ENCODE measurements at regions not wholly inside any gene's neighbourhood (a gene's known extent, or its start where the extent isn't known, plus 50 kb on each side); places are given as distances from the start of the nearest gene placed in this dataset.
"Not testable (repeated sequence)": the region's sequence is repeated elsewhere in the genome, so short reads cannot be mapped to it uniquely, and the experiment has no call there.

DNA sequence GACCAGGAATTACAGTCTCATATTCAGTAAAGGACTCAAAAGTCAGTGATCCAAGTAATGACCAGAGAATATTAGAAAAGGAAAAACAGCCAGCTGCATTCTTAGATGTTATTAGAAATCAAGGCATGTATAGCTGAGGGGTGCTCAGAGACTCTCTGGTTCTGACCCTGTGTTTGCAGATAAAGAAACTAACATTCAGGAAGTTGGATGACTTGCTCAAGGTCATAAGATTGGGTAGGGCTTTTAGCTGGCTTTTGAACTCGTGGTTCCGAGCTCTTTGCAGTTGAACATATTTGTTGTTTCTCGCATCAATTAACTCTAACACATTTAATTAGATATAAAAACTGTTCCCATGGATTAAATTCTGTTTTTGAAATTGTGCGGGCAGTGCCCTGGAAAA, 62.5 kb upstream of the ENPP6 start:
- no peak for DNase-seq

GRCh38 chr4:184279496-184280061, 61.9 kb upstream of the ENPP6 start:
- DNase-seq = peak; percentile 20

DNA sequence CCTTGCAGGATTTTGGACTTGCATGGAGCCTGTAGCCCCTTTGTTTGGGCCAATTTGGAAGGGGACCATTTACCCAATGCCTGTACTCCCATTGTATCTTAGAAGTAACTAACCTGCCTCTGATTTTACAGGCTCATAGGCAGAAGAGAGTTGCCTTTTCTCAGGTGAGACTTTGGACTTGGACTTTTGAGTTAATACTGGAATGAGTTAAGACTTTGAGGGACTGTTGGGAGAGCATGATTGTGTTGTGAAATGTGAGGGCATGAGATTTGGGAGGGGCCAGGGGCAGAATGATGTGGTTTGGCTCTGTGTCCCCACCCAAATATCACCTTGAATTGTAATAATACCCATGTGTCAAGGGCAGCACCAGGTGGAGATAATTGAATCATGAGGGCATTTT, 60.1 kb upstream of the ENPP6 start:
- not testable (repeated sequence) for DNase-seq

GRCh38 chr4:184277010-184277409, 59.3 kb upstream of the ENPP6 start:
- DNase-seq = not testable (repeated sequence)

GRCh38 chr4:184276346-184276745, 58.7 kb upstream of the ENPP6 start:
- DNase-seq = not testable (repeated sequence)

DNA sequence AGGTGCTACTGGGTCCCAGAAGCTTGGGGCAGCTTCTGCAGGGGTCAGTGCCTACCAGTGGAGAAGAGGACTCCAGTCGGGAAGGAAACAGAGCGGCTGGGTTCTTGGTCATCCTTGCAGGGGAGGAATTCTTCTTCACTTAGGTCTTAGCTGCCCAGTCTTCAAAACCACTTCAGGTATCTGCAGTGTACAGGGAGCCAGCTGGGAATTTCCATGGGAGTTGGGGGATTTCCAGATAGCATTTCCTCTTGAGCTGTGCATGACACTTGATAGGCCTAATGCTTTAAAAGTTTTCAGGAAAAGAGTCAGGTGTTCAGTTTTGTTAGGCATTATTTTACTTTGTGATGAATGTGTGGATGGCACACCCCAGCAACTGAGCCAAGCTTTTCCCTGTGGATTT, 58.1 kb upstream of the ENPP6 start:
- no peak for DNase-seq

DNA sequence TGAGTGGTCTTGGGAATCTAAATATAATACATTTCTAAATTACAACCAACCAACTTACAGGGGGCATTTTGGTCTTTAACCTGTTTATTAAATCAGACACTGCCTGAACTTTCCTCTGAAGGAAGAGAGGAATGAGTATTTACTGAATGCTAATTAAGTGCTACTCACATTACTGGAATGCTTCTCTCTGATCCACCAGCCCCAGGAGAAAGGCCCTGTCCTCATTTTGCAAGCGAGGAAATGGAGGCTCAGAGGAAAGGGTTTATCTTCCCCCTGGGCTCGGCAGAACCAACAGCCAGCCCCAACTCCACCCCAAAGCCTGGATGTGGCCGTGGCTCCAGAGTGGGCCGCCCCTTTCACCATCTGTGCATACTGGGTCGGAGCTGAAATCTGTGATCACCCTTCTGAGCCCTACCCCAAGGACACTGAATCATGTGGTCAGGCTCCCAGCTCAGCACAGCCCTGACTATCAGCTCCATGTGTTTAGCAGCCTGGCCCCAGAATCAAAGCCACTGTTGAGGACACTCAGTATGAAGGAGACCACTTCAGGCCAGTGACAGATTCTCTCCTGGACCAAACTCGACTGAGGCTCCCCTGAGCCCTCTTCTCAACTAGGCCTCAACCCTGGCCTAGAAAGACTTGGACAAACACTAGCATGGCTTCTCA, 56.7 kb upstream of the ENPP6 start:
- DNase-seq = no peak

DNA sequence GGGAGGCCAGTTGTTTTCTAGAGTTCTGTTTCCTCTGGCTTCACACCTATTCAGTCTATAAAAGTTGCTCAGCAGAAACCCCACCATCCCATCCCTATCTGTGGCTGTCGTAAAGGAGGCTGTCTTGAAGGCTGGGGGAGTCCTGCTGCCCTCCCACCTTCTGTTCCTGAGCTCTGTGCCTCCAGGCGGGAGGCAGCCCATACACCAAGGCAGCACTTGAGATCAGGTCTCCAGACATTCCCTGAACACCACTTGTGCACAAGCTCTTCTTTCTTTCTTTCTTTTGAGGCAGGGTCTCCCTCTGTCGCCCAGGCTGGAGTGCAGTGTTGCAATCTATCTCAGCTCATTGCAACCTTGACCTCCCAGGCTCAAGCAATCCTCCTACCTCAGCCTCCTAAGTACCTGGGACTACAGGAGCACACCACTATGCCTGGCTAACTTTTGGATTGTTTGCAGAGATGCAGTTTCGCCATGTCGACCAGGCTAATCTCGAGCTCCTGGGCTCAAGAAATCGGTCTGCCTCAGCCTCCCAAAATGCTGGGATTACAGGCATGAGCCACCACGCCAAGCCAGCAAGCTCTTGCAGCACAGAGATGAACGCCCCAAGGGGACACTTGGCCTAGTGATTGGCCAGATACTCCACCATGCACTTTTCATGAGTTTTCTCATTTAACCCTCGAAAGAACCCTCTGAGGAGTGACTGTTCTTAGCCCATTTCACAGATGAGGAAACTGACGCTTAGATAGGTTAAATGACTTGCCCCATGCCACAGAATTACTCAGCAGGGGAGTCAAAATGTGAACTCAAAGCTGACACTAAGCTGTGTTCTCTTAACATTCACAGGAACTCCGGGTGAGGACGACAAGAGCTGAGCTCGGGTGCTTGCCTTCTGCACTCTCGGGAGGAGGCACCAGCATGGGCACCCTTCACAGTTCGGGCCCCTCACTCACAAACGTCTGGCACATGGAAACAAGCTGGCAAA, 55.8 kb upstream of the ENPP6 start:
- no peak for DNase-seq

DNA sequence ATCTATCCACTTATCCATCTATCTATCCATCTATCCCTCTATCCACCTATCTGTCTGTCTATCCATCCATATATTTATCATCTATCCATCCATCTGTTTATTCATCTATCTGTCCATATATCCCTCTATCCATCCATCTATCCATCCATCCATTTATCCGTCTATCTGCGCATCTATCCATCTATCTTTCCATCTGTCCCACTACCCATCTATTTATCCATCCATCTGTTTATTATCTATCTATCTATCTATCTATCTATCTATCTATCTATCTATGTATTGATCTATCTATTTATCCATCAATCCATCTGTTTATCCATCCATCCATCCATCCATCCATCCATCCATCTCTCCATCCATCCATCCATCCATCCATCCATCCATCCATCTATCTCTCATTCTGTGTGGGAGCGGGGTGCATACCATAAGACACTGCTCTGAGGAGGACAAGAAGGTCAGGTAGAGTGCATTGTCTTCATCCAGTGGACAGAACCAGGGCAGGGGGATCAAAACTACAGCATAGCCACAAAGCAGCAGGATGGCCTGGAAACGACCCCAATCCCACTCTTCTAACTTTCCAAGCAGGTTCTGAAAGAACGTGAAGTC, 53.2 kb upstream of the ENPP6 start:
- DNase-seq = no peak

GRCh38 chr4:184269879-184270430, 52.3 kb upstream of the ENPP6 start:
- DNase-seq = no peak

GRCh38 chr4:184268584-184269160, 51.0 kb upstream of the ENPP6 start:
- no peak for DNase-seq

- DNase-seq = peak; percentile 9
These were observed 50.3 kb upstream of the ENPP6 start for GRCh38 chr4:184267673-184268583.
